ENCODE measurements at regions not wholly inside any gene's neighbourhood (a gene's known extent, or its start where the extent isn't known, plus 50 kb on each side); places are given as distances from the start of the nearest gene placed in this dataset.

GRCh38 chr3:27877061-27878013 lies 155.2 kb upstream of the EOMES start:
- Histone ChIP-seq H3K9me3 (no peaks in the 10 kb centered on the region), H3K36me3 (no peaks in the 10 kb centered on the region), H3K4me3 (no peak overlapping the region), H3K27me3 (no peaks in the 10 kb centered on the region), H3K27ac (no peak overlapping the region), H3K4me1 (peaks cover 0 to 14% (median 0%) of the 10 kb centered on the region in 4 donors)
- DNase-seq (no peak), ATAC-seq (peak; percentile 45 to 81 (median 64))
- WGBS (ENCODE audit: insufficient coverage, low coverage, low lambda C conversion rate, missing lambda C conversion rate) = 20% methylated on average over 7 of the region's 7 CpGs
- TF ChIP-seq POLR2A (IDR thresholded peaks at IDR 0.05) = no peak
- TF ChIP-seq CTCF (IDR thresholded peaks at IDR 0.05) = no peak
- intact Hi-C loops (cut with DNase I) = no loop called here

- Histone ChIP-seq H3K27me3 (no peaks in the 10 kb centered on the region), H3K27ac (no peak overlapping the region), H3K9me3 (no peaks in the 10 kb centered on the region), H3K36me3 (no peaks in the 10 kb centered on the region), H3K4me3 (no peak overlapping the region), H3K4me1 (peaks cover 0 to 14% (median 0%) of the 10 kb centered on the region in 4 donors)
- no peak for TF ChIP-seq CTCF (IDR thresholded peaks at IDR 0.05)
- no peak for TF ChIP-seq POLR2A (IDR thresholded peaks at IDR 0.05)
- DNase-seq (no peak), ATAC-seq (no peak)
- 53% methylated on average over 1 of the region's 1 CpG for WGBS (ENCODE audit: insufficient coverage, low coverage, low lambda C conversion rate, missing lambda C conversion rate)
- intact Hi-C loops (cut with DNase I) = no loop called here
These were observed 155.9 kb upstream of the EOMES start for GRCh38 chr3:27878014-27878383.

- ATAC-seq (peak in 3 of 4 donors; percentile 18 to 56 (median 55)), DNase-seq (no peak)
- no peak overlapping the region for H3K4me3 ChIP-seq
- no peak overlapping the region for H3K27ac ChIP-seq
- no peaks in the 10 kb centered on the region for H3K36me3 ChIP-seq
- H3K9me3 ChIP-seq = no peaks in the 10 kb centered on the region
- no peaks in the 10 kb centered on the region for H3K27me3 ChIP-seq
- intact Hi-C loops (cut with DNase I) = no loop called here
- no peak for TF ChIP-seq POLR2A (IDR thresholded peaks at IDR 0.05)
- H3K4me1 ChIP-seq = peaks cover 0 to 14% (median 0%) of the 10 kb centered on the region in 4 donors
- WGBS (ENCODE audit: insufficient coverage, low coverage, low lambda C conversion rate, missing lambda C conversion rate) = 35% methylated on average over 7 of the region's 7 CpGs
These were observed 159.1 kb upstream of the EOMES start for GRCh38 chr3:27880969-27881892.

DNA sequence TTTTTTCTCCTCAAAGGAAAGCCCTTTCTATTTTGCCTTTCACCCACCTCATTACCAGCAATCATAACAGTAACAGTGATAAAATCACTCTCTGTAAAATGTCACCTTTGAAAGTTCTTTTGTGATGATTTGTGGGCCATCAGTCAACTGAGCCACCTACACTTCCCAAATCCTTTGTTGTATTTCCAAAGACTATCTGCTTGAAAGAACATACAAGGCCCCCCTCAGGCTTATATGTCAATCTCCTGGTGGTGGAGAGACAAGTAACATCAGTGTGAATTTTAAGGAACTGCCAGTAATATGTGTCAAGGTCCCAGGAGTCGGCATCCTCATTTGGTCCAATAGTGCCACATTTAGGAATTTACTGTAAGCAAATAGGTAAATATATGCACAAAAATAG lies 161.1 kb upstream of the EOMES start:
- DNase-seq (no peak), ATAC-seq (no peak)
- Histone ChIP-seq H3K27ac (no peak overlapping the region), H3K4me3 (no peak overlapping the region), H3K4me1 (peaks cover 0 to under 1% (median 0%) of the 10 kb centered on the region in 4 donors), H3K27me3 (no peaks in the 10 kb centered on the region), H3K9me3 (no peaks in the 10 kb centered on the region), H3K36me3 (no peaks in the 10 kb centered on the region)
- intact Hi-C loops (cut with DNase I) = no loop called here
- 54% methylated on average over 1 of the region's 1 CpG for WGBS (ENCODE audit: insufficient coverage, low coverage, low lambda C conversion rate, missing lambda C conversion rate)
- no peak for TF ChIP-seq POLR2A (IDR thresholded peaks at IDR 0.05)
- no peak for TF ChIP-seq CTCF (IDR thresholded peaks at IDR 0.05)
